Breast epithelium (tissue), 3 donors: ENCODE measurements at regions not wholly inside any gene's neighbourhood (a gene's known extent, or its start where the extent isn't known, plus 50 kb on each side); places are given as distances from the start of the nearest gene placed in this dataset.

Experiments used
- CTCF ChIP-seq, 3 donors: fragments of 450-650 bp; IDR thresholded peaks; one replicate each; pipeline ENCODE4 v1.5.1; 2016 to 2017; ENCODE audit warnings: antibody characterized with exemption in 3 of 3, mild to moderate bottlenecking in 3 of 3, moderate library complexity in 3 of 3
- POLR2A ChIP-seq: fragments of 450-650 bp; IDR thresholded peaks from one replicate; pipeline ENCODE4 v1.6.1; 2016; ENCODE audit warnings: antibody characterized with exemption, mild to moderate bottlenecking, moderate library complexity

- TF ChIP-seq CTCF (IDR thresholded peaks at IDR 0.05) (no peak), POLR2A (no peak)
Measured at GRCh38 chr2:64923385-64923710, 65.9 kb upstream of the SLC1A4 start.
